Colonic mucosa (tissue), 4 donors: ENCODE measurements at regions not wholly inside any gene's neighbourhood (a gene's known extent, or its start where the extent isn't known, plus 50 kb on each side); places are given as distances from the start of the nearest gene placed in this dataset.

ENCODE experiments used
- DNase-seq: peaks from one replicate; pipeline ENCODE4 v3.0.0-alpha.2; 2020
- H3K27ac ChIP-seq: fragments of 200-600 bp; one replicate; pipeline ENCODE4 v1.8.0; 2021
- H3K27me3 ChIP-seq: fragments of 200-600 bp; one replicate; pipeline ENCODE4 v1.8.0; 2021
- H3K36me3 ChIP-seq: fragments of 200-600 bp; one replicate; pipeline ENCODE4 v1.8.0; 2021
- H3K4me1 ChIP-seq: fragments of 200-600 bp; one replicate; pipeline ENCODE4 v1.8.0; 2021; ENCODE audit warnings: mild to moderate bottlenecking
- H3K4me3 ChIP-seq: fragments of 200-600 bp; one replicate; pipeline ENCODE4 v1.8.0; 2021
- H3K9ac ChIP-seq, 2 donors: one replicate each; pipeline ENCODE4 v1.7.0; 2013; ENCODE audit warnings: control low read depth in 2 of 2, low read depth in 2 of 2, low read length in 2 of 2
- H3K9me3 ChIP-seq: fragments of 200-600 bp; one replicate; pipeline ENCODE4 v1.8.0; 2021
- intact Hi-C: fragments of 100-400 bp; cut with DNase I; formaldehyde crosslinking; loops from one replicate; pipeline ENCODE4 v1.14.1; 2022
- TF ChIP-seq, protein P1 (sequence below): fragments of 200-600 bp; IDR thresholded peaks from one replicate; pipeline ENCODE4 v1.8.0; 2022; ENCODE audit warnings: antibody characterized with exemption, mild to moderate bottlenecking
- donor health status: healthy.
- donor health status: DM: no; HTN: no; CAD: no.
- donor health status: DM: no; HTN: no; CAD: no.

DNA sequence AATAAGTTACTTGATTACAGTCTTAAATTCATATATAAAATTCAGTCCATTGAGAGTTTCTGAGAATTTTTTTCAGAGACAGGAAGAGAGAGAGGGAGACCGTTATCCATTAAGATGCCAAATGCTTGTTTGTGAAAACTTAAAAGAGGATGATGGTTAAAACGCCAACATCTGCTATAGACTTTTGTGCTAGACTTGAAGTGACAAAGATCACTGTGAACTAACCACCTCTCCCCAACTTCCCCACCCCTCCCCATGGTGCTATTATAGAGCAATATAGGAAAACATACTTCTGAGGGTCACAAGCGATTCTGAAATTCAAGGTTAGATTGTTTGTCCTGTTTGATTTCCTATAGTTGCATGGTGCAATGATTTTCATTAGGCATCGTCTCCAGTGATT is 440.8 kb downstream of the RMST start:
- no peaks in the 10 kb centered on the region for H3K27me3 ChIP-seq
- intact Hi-C loops: no loop called here
- no peaks in the 10 kb centered on the region for H3K4me1 ChIP-seq
- no peak overlapping the region for H3K4me3 ChIP-seq
- H3K36me3 ChIP-seq: no peaks in the 10 kb centered on the region
- H3K27ac ChIP-seq: no peak overlapping the region
- no peak for DNase-seq
- no peak overlapping the region for H3K9ac ChIP-seq
- TF ChIP-seq, protein P1, sequence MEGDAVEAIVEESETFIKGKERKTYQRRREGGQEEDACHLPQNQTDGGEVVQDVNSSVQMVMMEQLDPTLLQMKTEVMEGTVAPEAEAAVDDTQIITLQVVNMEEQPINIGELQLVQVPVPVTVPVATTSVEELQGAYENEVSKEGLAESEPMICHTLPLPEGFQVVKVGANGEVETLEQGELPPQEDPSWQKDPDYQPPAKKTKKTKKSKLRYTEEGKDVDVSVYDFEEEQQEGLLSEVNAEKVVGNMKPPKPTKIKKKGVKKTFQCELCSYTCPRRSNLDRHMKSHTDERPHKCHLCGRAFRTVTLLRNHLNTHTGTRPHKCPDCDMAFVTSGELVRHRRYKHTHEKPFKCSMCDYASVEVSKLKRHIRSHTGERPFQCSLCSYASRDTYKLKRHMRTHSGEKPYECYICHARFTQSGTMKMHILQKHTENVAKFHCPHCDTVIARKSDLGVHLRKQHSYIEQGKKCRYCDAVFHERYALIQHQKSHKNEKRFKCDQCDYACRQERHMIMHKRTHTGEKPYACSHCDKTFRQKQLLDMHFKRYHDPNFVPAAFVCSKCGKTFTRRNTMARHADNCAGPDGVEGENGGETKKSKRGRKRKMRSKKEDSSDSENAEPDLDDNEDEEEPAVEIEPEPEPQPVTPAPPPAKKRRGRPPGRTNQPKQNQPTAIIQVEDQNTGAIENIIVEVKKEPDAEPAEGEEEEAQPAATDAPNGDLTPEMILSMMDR: no peak
- no peaks in the 10 kb centered on the region for H3K9me3 ChIP-seq

DNA sequence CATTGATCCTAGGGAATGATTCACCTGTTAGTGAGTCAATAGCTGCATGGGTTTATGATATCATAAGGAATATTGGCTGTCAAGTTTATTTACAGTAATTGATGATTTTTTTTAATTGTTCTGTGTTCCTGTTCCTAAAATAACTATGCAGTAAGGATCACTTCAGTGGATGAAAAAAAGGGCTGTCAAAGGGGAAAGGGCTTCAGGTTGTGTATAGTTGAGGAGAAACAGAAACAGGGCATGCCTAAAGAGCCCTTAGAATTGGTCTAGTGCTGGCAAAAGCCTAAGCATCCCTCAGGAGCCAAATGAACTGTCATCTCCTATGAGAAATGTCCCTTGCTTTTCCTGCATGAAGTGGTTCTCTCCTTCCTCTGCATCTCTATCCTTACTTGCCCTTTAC is 444.9 kb downstream of the RMST start:
- Histone ChIP-seq H3K27me3 (no peaks in the 10 kb centered on the region), H3K9me3 (no peaks in the 10 kb centered on the region), H3K4me3 (no peak overlapping the region), H3K4me1 (no peaks in the 10 kb centered on the region), H3K9ac (no peak overlapping the region), H3K36me3 (no peaks in the 10 kb centered on the region), H3K27ac (no peak overlapping the region)
- TF ChIP-seq, protein P1: no peak
- DNase-seq: no peak
- intact Hi-C loops: no loop called here

DNA sequence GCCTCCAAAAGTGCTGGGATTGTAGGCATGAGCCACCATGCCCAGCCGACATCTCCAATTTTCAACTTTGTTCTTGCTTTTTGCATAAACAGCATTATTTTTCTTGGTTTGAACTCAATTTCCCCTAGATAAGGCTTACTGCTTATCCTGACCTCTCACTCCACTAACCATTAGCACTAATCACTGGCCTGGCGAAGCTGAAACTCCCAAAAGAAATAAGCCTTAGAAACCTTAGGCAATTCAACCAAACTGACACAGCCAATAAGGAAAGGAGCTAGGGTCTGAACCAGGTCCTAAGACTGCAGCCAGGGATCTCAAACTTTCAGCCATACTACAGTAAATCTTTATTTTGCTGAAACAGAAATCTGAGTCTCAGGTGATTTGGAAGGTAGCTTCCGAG is 448.0 kb downstream of the RMST start:
- no peak for DNase-seq
- H3K4me1 ChIP-seq: no peaks in the 10 kb centered on the region
- no peaks in the 10 kb centered on the region for H3K9me3 ChIP-seq
- H3K27ac ChIP-seq: no peak overlapping the region
- TF ChIP-seq, protein P1: no peak
- no peaks in the 10 kb centered on the region for H3K27me3 ChIP-seq
- H3K4me3 ChIP-seq: no peak overlapping the region
- H3K36me3 ChIP-seq: no peaks in the 10 kb centered on the region
- H3K9ac ChIP-seq: no peak overlapping the region
- intact Hi-C loops: no loop called here

DNA sequence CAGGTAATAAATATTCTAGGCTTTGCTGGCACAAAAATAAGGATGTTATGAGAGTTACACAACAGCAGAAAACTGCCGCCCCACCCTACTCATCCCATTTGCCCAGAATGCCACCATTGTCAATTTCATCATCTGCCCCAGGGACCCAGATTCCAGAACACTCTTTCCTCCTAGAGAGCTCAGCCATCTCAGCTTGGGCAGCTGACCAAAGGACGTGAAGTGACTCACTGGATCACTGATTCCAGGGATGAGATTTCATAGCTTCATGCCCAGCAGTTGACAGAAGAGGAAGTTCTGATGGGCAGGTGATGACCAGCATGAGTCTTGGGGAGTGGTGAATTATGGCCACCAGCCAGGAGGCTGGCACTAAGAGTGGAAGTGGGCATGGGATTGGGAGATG is 450.3 kb downstream of the RMST start:
- TF ChIP-seq, protein P1: no peak
- no peak overlapping the region for H3K27ac ChIP-seq
- no peaks in the 10 kb centered on the region for H3K4me1 ChIP-seq
- H3K27me3 ChIP-seq: no peaks in the 10 kb centered on the region
- H3K4me3 ChIP-seq: no peak overlapping the region
- no peak for DNase-seq
- no peaks in the 10 kb centered on the region for H3K36me3 ChIP-seq
- H3K9me3 ChIP-seq: no peaks in the 10 kb centered on the region
- no peak overlapping the region for H3K9ac ChIP-seq
- intact Hi-C loops: no loop called here

DNA sequence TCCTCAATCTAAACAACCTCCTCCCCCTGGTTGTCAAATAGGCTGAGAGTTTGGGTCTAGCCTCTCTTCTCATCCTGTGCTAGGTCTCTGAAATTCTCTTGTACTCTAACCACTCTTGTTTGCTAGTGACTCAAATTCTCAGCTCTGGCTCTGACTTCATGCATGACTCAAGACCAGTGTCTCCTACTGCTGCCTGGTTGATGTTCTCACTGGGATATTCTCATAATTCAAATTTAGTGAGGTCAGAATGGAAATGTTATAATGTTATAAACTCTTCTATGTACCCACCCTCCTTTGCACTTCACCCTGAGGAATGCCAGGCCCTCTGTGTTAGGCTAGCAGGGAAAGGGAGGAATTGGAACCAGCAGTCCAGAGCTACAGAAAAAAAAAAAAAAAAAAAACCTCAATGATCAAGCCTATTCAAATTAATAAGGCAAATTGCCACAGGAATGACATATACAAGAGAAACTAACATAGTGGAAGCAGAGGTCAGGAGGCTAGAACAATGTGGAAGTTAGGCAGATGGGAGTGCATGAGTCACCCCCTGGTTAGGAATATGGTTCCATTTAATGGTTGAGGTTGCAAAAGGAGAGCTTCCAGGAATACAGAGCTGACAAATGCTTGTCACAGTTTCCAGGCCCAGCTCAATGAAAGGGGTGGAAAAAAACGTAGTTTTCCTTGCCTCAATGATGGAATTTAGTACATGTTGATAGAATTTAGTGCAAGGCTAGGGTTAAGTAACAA is 459.5 kb downstream of the RMST start:
- Histone ChIP-seq H3K27me3 (no peaks in the 10 kb centered on the region), H3K4me3 (no peak overlapping the region), H3K27ac (no peak overlapping the region), H3K9ac (no peak overlapping the region), H3K9me3 (no peaks in the 10 kb centered on the region), H3K4me1 (no peaks in the 10 kb centered on the region), H3K36me3 (no peaks in the 10 kb centered on the region)
- TF ChIP-seq, protein P1: no peak
- DNase-seq: no peak
- intact Hi-C loops: no loop called here
